ENCODE measurements at regions not wholly inside any gene's neighbourhood (a gene's known extent, or its start where the extent isn't known, plus 50 kb on each side); places are given as distances from the start of the nearest gene placed in this dataset.

- H3K23me2 ChIP-seq (ENCODE audit: low read depth, low read length): no peaks in the 10 kb centered on the region
- H4K5ac ChIP-seq (ENCODE audit: insufficient read length, low read depth, low read length): no peak overlapping the region
- no peaks in the 10 kb centered on the region for H3K27me3 ChIP-seq (replicated peaks in 1 of 4; ENCODE audit: control insufficient read depth in 3 of 4, extremely low read depth in 1 of 4, insufficient read depth in 3 of 4, low read length in 3 of 4)
- H3K4me1 ChIP-seq (replicated peaks in 1 of 4; ENCODE audit: control insufficient read depth in 3 of 4, insufficient read depth in 4 of 4, low read length in 3 of 4): no peaks in the 10 kb centered on the region
- no peak overlapping the region for H4K91ac ChIP-seq (replicated peaks; ENCODE audit: insufficient read length, low read length)
- no peak overlapping the region for H3K4ac ChIP-seq (replicated peaks; ENCODE audit: insufficient read length, low read depth, low read length)
- DNase-seq (ENCODE audit: low read depth in 1 of 2, low spot score in 2 of 2) (no peak), FAIRE-seq (no peak)
- no peak overlapping the region for H3K18ac ChIP-seq (ENCODE audit: extremely low read depth, low read length)
- H2BK12ac ChIP-seq (ENCODE audit: low read depth, low read length): no peak overlapping the region
- H2AFZ ChIP-seq (ENCODE audit: low read length): no peak overlapping the region
- H3K56ac ChIP-seq (replicated peaks; ENCODE audit: insufficient read length, low read depth, low read length): no peak overlapping the region
- H2AK5ac ChIP-seq (ENCODE audit: low read depth, low read length): no peak overlapping the region
- no peak overlapping the region for H2BK120ac ChIP-seq (replicated peaks; ENCODE audit: low read depth, low read length)
- no peaks in the 10 kb centered on the region for H4K20me1 ChIP-seq (replicated peaks in 1 of 2; ENCODE audit: control insufficient read depth in 1 of 2, insufficient read depth in 2 of 2, low read length in 2 of 2)
- no peak overlapping the region for H2BK15ac ChIP-seq (ENCODE audit: low read length)
- no peaks in the 10 kb centered on the region for H3K36me3 ChIP-seq (ENCODE audit: control insufficient read depth in 2 of 4, insufficient read depth in 4 of 4, low read length in 3 of 4)
- no peaks in the 10 kb centered on the region for H3K79me1 ChIP-seq (ENCODE audit: low read depth, low read length)
- ChIA-PET POLR2A (ENCODE audit: partially characterized antibody) (no interaction called here), CTCF (ENCODE audit: partially characterized antibody) (no interaction called here)
- H3K14ac ChIP-seq (ENCODE audit: insufficient read length): no peak overlapping the region
- 86% methylated on average over 1 of the region's 1 CpG; no CpG with 5 or more reads in 1 of the 2 experiments for WGBS, 2 experiments (ENCODE audit: extremely low coverage in 1 of 2, insufficient coverage in 1 of 2, insufficient read length in 1 of 2, insufficient replicate concordance in 2 of 2, low coverage in 1 of 2, low lambda C conversion rate in 2 of 2, missing lambda C conversion rate in 1 of 2)
- H3K9ac ChIP-seq (replicated peaks in 1 of 4; ENCODE audit: extremely low read depth in 1 of 4, low read depth in 3 of 4, low read length in 3 of 4): no peak overlapping the region
- H4K8ac ChIP-seq (ENCODE audit: extremely low read depth, insufficient read depth, low read length): no peak overlapping the region
- no peak overlapping the region for H3K4me2 ChIP-seq (ENCODE audit: insufficient read depth in 1 of 2, low read depth in 2 of 2, low read length in 2 of 2)
- H2BK20ac ChIP-seq (ENCODE audit: low read length): no peak overlapping the region
- H2BK5ac ChIP-seq (ENCODE audit: low read depth, low read length): no peak overlapping the region
- H3K4me3 ChIP-seq (ENCODE audit: extremely low read depth in 1 of 4, insufficient read depth in 2 of 4, low read depth in 3 of 4, low read length in 4 of 4): no peak overlapping the region
- H3K23ac ChIP-seq (ENCODE audit: insufficient read length): no peak overlapping the region
- H3K27ac ChIP-seq (ENCODE audit: low read depth, low read length): no peak overlapping the region
- H3K9me3 ChIP-seq (ENCODE audit: insufficient read depth in 2 of 2, low read depth in 1 of 2, low read length in 1 of 2): no peaks in the 10 kb centered on the region
- no peaks in the 10 kb centered on the region for H3K79me2 ChIP-seq (ENCODE audit: control insufficient read depth in 1 of 2, insufficient read depth in 2 of 2, low read length in 2 of 2)
- TF ChIP-seq SAP30 (IDR thresholded peaks at IDR 0.05; ENCODE audit: insufficient read depth, insufficient replicate concordance, low read length): no peak
- no peak for TF ChIP-seq ASH2L (IDR thresholded peaks at IDR 0.05; ENCODE audit: low read length)
- TF ChIP-seq ATF2 (IDR thresholded peaks at IDR 0.05; ENCODE audit: low read length): no peak
- no peak for TF ChIP-seq POLR2A (IDR thresholded peaks at IDR 0.05; ENCODE audit: control extremely low read depth in 1 of 2, low read depth in 2 of 2, low read length in 2 of 2)
- TF ChIP-seq MAFK (IDR thresholded peaks at IDR 0.05; ENCODE audit: low read depth, low read length): no peak
- no peak for TF ChIP-seq FOSL1 (IDR thresholded peaks at IDR 0.05; ENCODE audit: insufficient read depth, low read depth, low read length)
- no peak for TF ChIP-seq CTCF (IDR thresholded peaks at IDR 0.05; ENCODE audit: control extremely low read depth in 1 of 3, insufficient read depth in 1 of 3, low read depth in 1 of 3, low read length in 3 of 3)
- TF ChIP-seq POLR2AphosphoS5 (IDR thresholded peaks at IDR 0.05; ENCODE audit: low read depth, low read length): no peak
- no peak for TF ChIP-seq RAD21 (IDR thresholded peaks at IDR 0.05 in 1 of 2, conservative IDR thresholded peaks at IDR 0.05 in 1 of 2; ENCODE audit: low read depth in 2 of 2, low read length in 2 of 2)
These were observed 558.5 kb downstream of the CPS1 start for GRCh38 chr2:211114826-211115455.
